Posterior cingulate gyrus (tissue), 11 donors: ENCODE measurements at regions not wholly inside any gene's neighbourhood (a gene's known extent, or its start where the extent isn't known, plus 50 kb on each side); places are given as distances from the start of the nearest gene placed in this dataset.
A peak's percentile ranks its signal among the peaks of the same experiment; 100 is the strongest.
"Not testable (repeated sequence)": the region's sequence is repeated elsewhere in the genome, so short reads cannot be mapped to it uniquely, and the experiment has no call there.

Source experiments
- DNase-seq, 10 donors: peaks; one replicate each; pipeline versions ENCODE4 v3.0.0 to v3.0.0-alpha.2; 2020 to 2021; ENCODE audit warnings: mixed read lengths in 3 of 10
- intact Hi-C: fragments of 100-400 bp; cut with DNase I; formaldehyde crosslinking; loops from one replicate; pipeline ENCODE4 v1.15.1; 2023

DNA sequence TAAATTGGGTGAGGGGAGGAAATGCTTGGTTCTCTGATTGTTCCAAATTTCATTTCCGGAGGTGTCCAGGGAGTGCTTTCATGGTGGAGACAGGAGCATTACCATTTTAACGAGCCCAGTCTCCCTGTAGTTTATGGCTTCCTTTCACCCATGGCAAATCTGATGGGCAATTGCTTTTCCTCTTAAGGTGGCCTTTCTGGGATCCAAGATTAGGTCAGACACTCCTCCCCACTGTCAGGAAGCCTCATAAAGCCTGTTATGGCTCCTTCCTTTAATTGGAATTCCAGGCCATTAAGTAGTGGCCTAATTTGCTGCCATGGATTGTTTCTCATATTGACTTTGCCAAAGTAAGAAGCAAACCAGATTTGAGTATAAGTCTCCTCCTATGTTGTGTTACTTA is 157.8 kb downstream of the PDCD6IP start:
- no peak for DNase-seq
- intact Hi-C loops = no loop called here

DNA sequence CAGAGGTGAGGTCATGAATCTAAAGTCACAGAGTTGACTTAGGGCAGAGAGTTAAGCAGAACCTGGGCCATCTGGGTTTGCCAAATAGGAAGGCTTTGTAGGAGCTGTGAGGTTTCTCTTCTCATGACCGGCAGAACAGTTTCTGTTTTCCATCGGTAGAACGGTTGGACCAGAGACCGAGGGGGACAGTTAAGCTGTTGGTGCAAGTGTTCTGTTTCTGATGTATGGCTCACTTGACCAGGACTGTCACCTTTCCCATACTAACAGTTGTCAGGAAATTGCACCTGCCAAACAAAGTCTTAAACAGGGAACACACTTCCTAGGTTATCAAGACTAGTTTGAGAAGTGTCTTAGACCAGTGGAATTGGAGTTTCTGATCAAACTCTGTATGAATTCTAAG is 158.3 kb downstream of the PDCD6IP start:
- no peak for DNase-seq
- intact Hi-C loops = no loop called here

- DNase-seq = no peak
- intact Hi-C loops = no loop called here
Observed at GRCh38 chr3:33957176-33957575, 158.7 kb downstream of the PDCD6IP start.

- no peak for DNase-seq
- intact Hi-C loops = no loop called here
Observed at GRCh38 chr3:33958661-33959060, 160.2 kb downstream of the PDCD6IP start.

DNA sequence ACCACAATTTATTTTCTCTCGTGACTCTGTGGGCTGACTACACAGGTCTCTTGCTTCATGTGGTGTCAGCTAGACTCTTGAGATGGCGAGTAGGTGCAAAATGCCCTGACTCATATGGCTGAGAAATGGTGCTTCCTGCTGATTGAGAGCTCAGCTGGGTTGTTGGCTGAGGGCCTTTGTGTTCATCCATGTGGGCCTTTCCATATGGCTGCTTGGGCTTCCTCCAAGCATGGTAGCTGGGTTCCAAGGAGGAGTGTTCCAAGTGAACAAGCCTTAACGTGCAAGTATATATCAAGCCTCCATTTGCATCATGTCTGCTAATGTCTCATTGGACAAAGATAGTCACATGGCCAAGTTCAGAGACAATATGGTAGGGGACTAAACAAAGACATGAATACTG is 164.0 kb downstream of the PDCD6IP start:
- intact Hi-C loops = no loop called here
- DNase-seq = peak in 3 of 10 donors; percentile 11 to 74 (median 15)

DNA sequence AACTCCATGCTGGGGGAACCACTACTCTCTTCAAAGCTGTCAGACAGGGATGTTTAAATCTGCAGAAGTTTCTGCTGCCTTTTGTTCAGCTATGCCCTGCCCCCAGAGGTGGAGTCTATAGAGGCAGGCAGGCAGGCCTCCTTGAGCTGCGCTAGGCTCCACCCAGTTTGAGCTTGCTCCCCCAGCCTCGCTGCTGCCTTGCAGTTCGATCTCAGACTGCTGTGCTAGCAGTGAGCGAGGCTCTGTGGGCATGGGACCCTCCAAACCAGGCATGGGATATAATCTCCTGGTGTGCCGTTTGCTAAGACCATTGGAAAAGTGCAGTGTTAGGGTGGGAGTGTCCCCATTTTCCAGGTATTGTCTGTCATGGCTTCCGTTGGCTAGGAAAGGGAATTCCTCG is 171.8 kb downstream of the PDCD6IP start:
- DNase-seq = peak in 1 of 10 donors; percentile 56
- intact Hi-C loops = not testable (repeated sequence)

GRCh38 chr3:33971055-33971454 is 172.6 kb downstream of the PDCD6IP start:
- DNase-seq = no peak

GRCh38 chr3:33975463-33975862 is 177.0 kb downstream of the PDCD6IP start:
- DNase-seq = no peak
- intact Hi-C loops = no loop called here

More at GRCh38 chr3:33971055-33971454, 172.6 kb downstream of the PDCD6IP start:
- intact Hi-C loops = no loop called here

DNA sequence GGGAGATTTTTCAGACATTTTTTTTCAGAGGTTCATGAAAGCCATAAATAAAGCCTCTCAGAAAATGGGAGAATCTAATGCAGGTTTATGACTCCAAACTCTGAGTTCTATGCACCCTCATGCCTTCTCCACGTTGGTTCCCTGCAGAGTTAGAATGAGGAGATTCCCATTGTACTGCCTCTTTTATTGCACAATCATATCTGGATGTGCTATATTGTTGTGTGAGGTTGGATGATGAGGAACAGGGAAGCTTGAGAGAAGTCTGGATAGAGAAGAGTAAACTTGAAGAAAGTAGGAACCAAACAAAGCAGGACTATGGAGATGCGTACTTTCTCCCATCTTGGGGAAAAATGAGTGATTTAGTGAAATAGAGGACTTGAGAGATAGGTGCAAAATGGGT is 178.8 kb downstream of the PDCD6IP start:
- no peak for DNase-seq
- intact Hi-C loops = no loop called here

DNA sequence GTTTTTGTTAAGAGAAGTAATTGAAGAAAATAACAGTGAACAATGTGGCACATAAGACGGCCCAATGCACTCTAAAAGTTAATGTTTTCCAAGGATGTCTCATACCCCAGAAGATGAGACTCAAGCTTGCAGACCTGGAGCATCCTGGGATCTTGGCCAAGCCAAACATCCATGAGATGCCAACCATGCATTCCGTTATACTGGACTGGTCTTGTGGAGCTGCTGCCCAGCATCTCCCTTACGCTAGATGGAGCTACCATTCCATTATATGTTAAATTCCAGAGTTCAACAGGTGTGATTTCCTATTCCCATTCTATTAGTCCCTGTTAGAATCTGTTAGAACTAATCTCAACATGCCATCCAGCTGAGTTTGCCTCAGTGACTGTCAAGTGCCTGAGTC is 181.8 kb downstream of the PDCD6IP start:
- no peak for DNase-seq
- intact Hi-C loops = no loop called here

- intact Hi-C loops = no loop called here
Observed at GRCh38 chr3:33982269-33982798, 183.9 kb downstream of the PDCD6IP start.

GRCh38 chr3:33982949-33983348 is 184.5 kb downstream of the PDCD6IP start:
- intact Hi-C loops, DNase-seq: not testable (repeated sequence)

More at GRCh38 chr3:33982269-33982798, 183.9 kb downstream of the PDCD6IP start:
- no peak for DNase-seq

- no peak for DNase-seq
- intact Hi-C loops = no loop called here
Observed at GRCh38 chr3:33989229-33989628, 190.8 kb downstream of the PDCD6IP start.

DNA sequence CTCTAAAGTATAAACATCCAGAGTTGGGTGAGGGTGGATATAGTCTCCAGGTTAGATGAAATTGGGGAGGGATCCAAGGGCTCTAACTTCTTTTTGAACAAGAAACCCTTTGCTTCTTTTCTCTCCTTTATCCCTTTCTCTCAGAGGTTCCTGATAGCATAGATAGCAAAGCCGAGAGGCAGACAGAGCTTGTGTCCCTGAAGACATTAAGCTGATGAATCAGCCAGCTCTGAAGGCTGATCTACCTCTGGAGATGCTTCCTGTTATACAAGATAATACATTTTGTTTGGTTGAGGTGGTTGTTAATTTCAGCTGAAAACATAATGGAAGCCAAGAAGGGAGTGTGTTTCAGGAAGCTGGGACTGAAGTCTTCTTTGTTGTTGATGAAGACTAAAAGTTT is 193.2 kb downstream of the PDCD6IP start:
- intact Hi-C loops = no loop called here
- DNase-seq = no peak

- intact Hi-C loops = no loop called here
- no peak for DNase-seq
Observed at GRCh38 chr3:33993631-33994030, 195.2 kb downstream of the PDCD6IP start.

GRCh38 chr3:33994568-33994967 is 196.1 kb downstream of the PDCD6IP start:
- DNase-seq = no peak
- intact Hi-C loops = no loop called here

- no peak for DNase-seq
- intact Hi-C loops = no loop called here
Observed at GRCh38 chr3:34000301-34000700, 201.9 kb downstream of the PDCD6IP start.

- intact Hi-C loops = no loop called here
- DNase-seq = no peak
Observed at GRCh38 chr3:34001022-34001421, 202.6 kb downstream of the PDCD6IP start.

DNA sequence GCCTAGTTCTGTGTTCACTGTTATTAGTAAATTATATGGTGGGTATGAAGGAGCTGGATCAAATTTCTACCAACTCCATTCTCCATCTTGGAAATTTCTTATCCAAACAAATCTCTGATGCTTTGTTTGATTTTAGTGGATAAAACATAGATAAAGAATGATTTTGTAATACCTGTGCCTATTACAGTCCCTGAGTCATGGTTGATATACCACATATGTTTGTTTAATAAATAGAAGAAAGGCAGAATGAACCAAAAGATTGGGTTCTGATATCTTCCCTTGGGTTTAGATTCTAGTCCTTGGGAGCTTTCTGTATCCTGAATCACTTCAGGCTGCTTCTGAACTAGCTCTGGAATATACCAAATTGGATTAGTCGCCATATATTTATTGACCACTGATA is 203.6 kb downstream of the PDCD6IP start:
- intact Hi-C loops = no loop called here

DNA sequence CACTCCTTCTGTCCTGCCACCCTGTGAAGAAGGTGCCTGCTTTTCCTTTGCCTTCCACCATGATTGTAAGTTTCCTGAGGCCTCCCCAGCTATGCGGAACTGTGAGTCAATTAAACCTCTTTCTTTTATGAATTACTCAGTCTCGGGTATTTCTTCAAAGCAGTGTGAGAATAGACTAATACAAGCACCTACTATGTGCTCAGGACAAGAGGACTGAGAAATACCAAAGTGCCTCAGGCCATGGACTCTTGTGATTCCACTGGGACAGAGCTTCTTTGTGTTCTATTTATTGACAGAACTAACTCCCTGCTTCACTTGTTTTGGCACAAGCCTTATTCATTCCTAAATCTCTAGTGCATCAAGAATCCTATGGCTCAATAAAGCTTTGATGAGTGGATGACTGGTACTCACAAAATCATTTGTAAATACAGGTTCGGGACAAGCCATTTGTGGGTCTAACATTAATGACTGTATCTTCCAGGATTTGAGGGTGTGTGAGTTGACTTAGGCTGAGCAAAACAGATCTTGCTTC is 204.2 kb downstream of the PDCD6IP start:
- no peak for DNase-seq
- intact Hi-C loops = no loop called here

More for the DNA sequence above, 203.6 kb downstream of the PDCD6IP start:
- no peak for DNase-seq

GRCh38 chr3:34005886-34006285 is 207.5 kb downstream of the PDCD6IP start:
- intact Hi-C loops = no loop called here
- no peak for DNase-seq

DNA sequence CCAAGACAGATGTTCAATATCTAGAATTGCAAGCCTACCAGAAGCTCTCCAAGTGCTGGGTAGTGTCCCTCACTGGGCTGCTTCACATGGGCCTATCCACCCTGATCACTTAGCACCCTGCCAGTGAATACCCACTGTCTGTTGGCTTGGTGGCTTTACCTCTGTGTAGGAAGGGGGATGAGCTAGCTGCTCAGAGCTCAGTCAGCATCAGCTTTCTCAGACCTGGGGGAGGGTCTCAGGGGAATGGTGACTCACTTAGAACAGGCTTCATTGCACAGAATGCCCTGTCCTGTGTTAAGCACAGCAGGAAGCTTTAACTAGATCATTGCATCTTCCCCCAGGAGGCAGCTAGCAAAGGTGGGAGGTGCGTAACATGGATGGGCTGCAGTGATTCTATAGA is 209.8 kb downstream of the PDCD6IP start:
- intact Hi-C loops = no loop called here

More for the DNA sequence above, 209.8 kb downstream of the PDCD6IP start:
- DNase-seq = no peak
